GM19463 (cell line): ENCODE measurements at regions not wholly inside any gene's neighbourhood (a gene's known extent, or its start where the extent isn't known, plus 50 kb on each side); places are given as distances from the start of the nearest gene placed in this dataset.

Source experiments
- ATAC-seq: cut with Tn5 transposase; IDR thresholded peaks from one replicate; pipeline ENCODE4 v1.9.1; 2021; ENCODE audit warnings: mild to moderate bottlenecking, moderate library complexity; ENCODE audit not compliant: unreplicated experiment

GRCh38 chr20:1720845-1721475 lies 63.4 kb upstream of the SIRPG start:
- ATAC-seq = no peak

GRCh38 chr20:1720226-1720625 lies 62.6 kb upstream of the SIRPG start:
- no peak for ATAC-seq

GRCh38 chr20:1718604-1719384 lies 61.2 kb upstream of the SIRPG start:
- ATAC-seq = no peak

- no peak for ATAC-seq
These were observed 55.4 kb upstream of the SIRPG start for GRCh38 chr20:1712634-1713624.

GRCh38 chr20:1711826-1712601 lies 54.4 kb upstream of the SIRPG start:
- no peak for ATAC-seq

GRCh38 chr20:1711266-1711665 lies 53.7 kb upstream of the SIRPG start:
- no peak for ATAC-seq

- ATAC-seq = no peak
These were observed 52.9 kb upstream of the SIRPG start for GRCh38 chr20:1710484-1710883.

- ATAC-seq = no peak
These were observed 50.2 kb upstream of the SIRPG start for GRCh38 chr20:1707588-1708449.
